CD8-positive, alpha-beta memory T cell (primary cell): ENCODE measurements at regions not wholly inside any gene's neighbourhood (a gene's known extent, or its start where the extent isn't known, plus 50 kb on each side); places are given as distances from the start of the nearest gene placed in this dataset.

ENCODE experiments used
- CTCF ChIA-PET: fragments of 350-600 bp; sonication (Branson Sonifier 250); formaldehyde crosslinking; loops from one replicate; lab custom pipeline; 2021; ENCODE audit warnings: antibody characterized with exemption; lab: Charles Lee
- POLR2A ChIA-PET: fragments of 350-600 bp; sonication (Branson Sonifier 250); formaldehyde crosslinking; loops from one replicate; lab custom pipeline; 2021; ENCODE audit warnings: antibody characterized with exemption; lab: Charles Lee
- DNase-seq, 5 donors: peaks; one replicate each; pipeline versions ENCODE4 v3.0.0 to v3.0.0-alpha.2; 2020 to 2022; ENCODE audit warnings: mixed read lengths in 1 of 5
- H3K27ac ChIP-seq: one replicate; pipeline ENCODE4 v1.7.0; 2013; ENCODE audit warnings: low read depth, mild to moderate bottlenecking, low read length, moderate library complexity
- H3K27me3 ChIP-seq: 2 replicates; pipeline ENCODE4 v1.7.0; 2013; ENCODE audit warnings: low read length, mild to moderate bottlenecking; ENCODE audit not compliant: insufficient read depth, poor library complexity, severe bottlenecking
- H3K36me3 ChIP-seq: 2 replicates; pipeline ENCODE4 v1.7.0; 2013; ENCODE audit warnings: mild to moderate bottlenecking, low read length, moderate library complexity; ENCODE audit not compliant: insufficient read depth
- H3K4me1 ChIP-seq: 2 replicates; pipeline ENCODE4 v1.7.0; 2013; ENCODE audit warnings: mild to moderate bottlenecking, low read length, moderate library complexity; ENCODE audit not compliant: insufficient read depth
- H3K4me3 ChIP-seq: 2 replicates; pipeline ENCODE4 v1.7.0; 2013; ENCODE audit warnings: mild to moderate bottlenecking, low read length
- H3K9me3 ChIP-seq: 2 replicates; pipeline ENCODE4 v1.7.0; 2013; ENCODE audit warnings: mild to moderate bottlenecking, low read length
- H3K27ac Mint-ChIP-seq, 8 donors: one replicate each; pipeline ENCODE4 v1.8.0; 2020 to 2021; ENCODE audit warnings: mixed read lengths in 8 of 8, mild to moderate bottlenecking in 6 of 8, inconsistent platforms in 3 of 8, moderate library complexity in 3 of 8
- H3K27me3 Mint-ChIP-seq, 2 donors: one replicate each; pipeline ENCODE4 v1.8.0; 2020 to 2021; ENCODE audit warnings: mixed read lengths in 2 of 2, mild to moderate bottlenecking in 1 of 2, moderate library complexity in 1 of 2
- H3K36me3 Mint-ChIP-seq, 3 donors: one replicate each; pipeline ENCODE4 v1.8.0; 2020 to 2021; ENCODE audit warnings: mixed read lengths in 3 of 3, inconsistent platforms in 1 of 3, mild to moderate bottlenecking in 1 of 3
- H3K4me1 Mint-ChIP-seq, 3 donors: one replicate each; pipeline ENCODE4 v1.8.0; 2020 to 2021; ENCODE audit warnings: mixed read lengths in 3 of 3, inconsistent platforms in 1 of 3, mild to moderate bottlenecking in 1 of 3
- H3K4me3 Mint-ChIP-seq, 7 donors: one replicate each; pipeline ENCODE4 v1.8.0; 2020 to 2021; ENCODE audit warnings: mixed read lengths in 7 of 7, mild to moderate bottlenecking in 6 of 7, moderate library complexity in 4 of 7, inconsistent platforms in 2 of 7
- H3K9me3 Mint-ChIP-seq, 5 donors: one replicate each; pipeline ENCODE4 v1.8.0; 2020 to 2022; ENCODE audit warnings: mixed read lengths in 5 of 5, mild to moderate bottlenecking in 3 of 5, moderate library complexity in 2 of 5, inconsistent platforms in 1 of 5

DNA sequence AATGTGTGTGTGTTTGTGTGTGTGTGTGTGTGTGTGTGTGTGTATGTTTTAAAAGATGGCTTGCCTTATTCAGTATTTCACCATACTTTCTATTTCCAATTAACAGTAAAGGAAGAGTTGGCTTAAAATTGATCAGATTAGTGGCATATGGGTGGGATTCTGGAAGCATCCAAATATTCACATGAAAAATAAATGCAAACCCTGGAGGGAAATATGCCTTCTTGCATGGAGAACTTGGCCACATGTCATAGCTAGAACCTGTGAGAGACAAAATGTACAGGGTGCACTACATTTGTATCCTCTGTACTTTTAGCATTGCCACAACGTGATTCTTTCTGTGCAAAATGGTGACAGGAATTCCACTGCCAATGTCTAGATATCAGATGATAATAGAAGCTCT is 589.6 kb downstream of the ZNF674 start:
- H3K4me1 ChIP-seq = no peaks in the 10 kb centered on the region
- Mint-ChIP-seq H3K27ac (no peak overlapping the region), H3K9me3 (peaks cover 0 to 4% (median 0%) of the 10 kb centered on the region in 5 donors), H3K27me3 (peaks cover 9 to 10% of the 10 kb centered on the region in 2 donors), H3K4me3 (no peak overlapping the region), H3K36me3 (no peaks in the 10 kb centered on the region), H3K4me1 (no peaks in the 10 kb centered on the region)
- H3K36me3 ChIP-seq = no peaks in the 10 kb centered on the region
- H3K4me3 ChIP-seq = no peak overlapping the region
- POLR2A ChIA-PET = no interaction called here
- H3K9me3 ChIP-seq = no peaks in the 10 kb centered on the region
- CTCF ChIA-PET = no interaction called here
- DNase-seq = no peak
- H3K27ac ChIP-seq = no peak overlapping the region
- H3K27me3 ChIP-seq = no peaks in the 10 kb centered on the region

- H3K27ac ChIP-seq = no peak overlapping the region
- no peaks in the 10 kb centered on the region for H3K27me3 ChIP-seq
- H3K9me3 ChIP-seq = no peaks in the 10 kb centered on the region
- peaks cover 7 to 10% of the 10 kb centered on the region in 2 donors for H3K27me3 Mint-ChIP-seq
- H3K4me1 ChIP-seq = no peaks in the 10 kb centered on the region
- no peaks in the 10 kb centered on the region for H3K36me3 Mint-ChIP-seq
- ChIA-PET CTCF (no interaction called here), POLR2A (no interaction called here)
- no peak overlapping the region for H3K4me3 Mint-ChIP-seq
- no peak for DNase-seq
- H3K27ac Mint-ChIP-seq = no peak overlapping the region
- H3K4me1 Mint-ChIP-seq = no peaks in the 10 kb centered on the region
- no peaks in the 10 kb centered on the region for H3K9me3 Mint-ChIP-seq
- no peak overlapping the region for H3K4me3 ChIP-seq
- H3K36me3 ChIP-seq = no peaks in the 10 kb centered on the region
Measured at GRCh38 chrX:45954026-45954425, 591.2 kb downstream of the ZNF674 start.

DNA sequence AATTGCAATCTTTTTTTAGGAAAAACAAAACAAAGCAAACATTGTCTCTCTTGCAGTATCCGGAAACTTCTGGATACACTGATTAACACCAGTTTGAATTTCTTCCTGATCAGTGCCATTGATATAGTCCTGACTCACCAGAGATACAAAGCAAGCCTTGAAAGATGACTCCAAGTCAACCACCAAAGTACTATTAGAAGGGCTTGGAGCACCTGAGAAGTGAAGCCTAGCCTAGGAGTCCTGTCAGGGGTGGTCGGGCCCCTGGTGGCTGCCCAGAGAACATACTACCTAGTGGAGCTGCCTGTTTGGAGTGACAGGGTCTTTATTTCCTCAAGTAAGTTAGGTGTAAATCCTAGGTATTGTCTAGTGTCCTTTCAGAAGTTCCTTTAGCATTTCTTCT is 593.2 kb downstream of the ZNF674 start:
- Histone ChIP-seq H3K4me1 (no peaks in the 10 kb centered on the region), H3K9me3 (no peaks in the 10 kb centered on the region), H3K36me3 (no peaks in the 10 kb centered on the region), H3K4me3 (no peak overlapping the region), H3K27me3 (no peaks in the 10 kb centered on the region), H3K27ac (no peak overlapping the region)
- no peaks in the 10 kb centered on the region for H3K36me3 Mint-ChIP-seq
- CTCF ChIA-PET = no interaction called here
- DNase-seq = no peak
- no peaks in the 10 kb centered on the region for H3K4me1 Mint-ChIP-seq
- no peak overlapping the region for H3K4me3 Mint-ChIP-seq
- no peak overlapping the region for H3K27ac Mint-ChIP-seq
- no peaks in the 10 kb centered on the region for H3K9me3 Mint-ChIP-seq
- POLR2A ChIA-PET = no interaction called here
- H3K27me3 Mint-ChIP-seq = peaks cover 2 to 5% of the 10 kb centered on the region in 2 donors

DNA sequence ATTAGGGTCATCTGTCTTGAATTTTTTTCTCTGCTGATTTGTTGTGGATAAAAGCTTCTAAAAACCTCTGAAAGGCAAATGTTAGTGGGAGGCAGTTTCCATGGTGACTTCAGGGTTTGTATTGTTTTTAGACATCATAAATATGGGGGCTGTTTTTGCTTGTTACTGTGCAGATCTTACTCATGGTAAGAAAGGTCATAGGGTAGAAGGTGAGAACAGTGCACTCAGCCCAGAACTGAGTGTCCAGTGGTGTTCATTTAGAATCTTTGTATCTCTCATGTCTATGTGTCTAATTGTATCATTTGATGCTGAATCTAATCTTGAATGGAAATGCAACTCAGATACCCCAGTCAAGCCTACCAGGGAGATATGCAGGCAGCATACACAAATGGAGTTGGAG is 609.8 kb downstream of the ZNF674 start:
- Histone ChIP-seq H3K27me3 (no peaks in the 10 kb centered on the region), H3K36me3 (no peaks in the 10 kb centered on the region), H3K4me3 (no peak overlapping the region), H3K4me1 (no peaks in the 10 kb centered on the region), H3K27ac (no peak overlapping the region), H3K9me3 (no peaks in the 10 kb centered on the region)
- H3K27me3 Mint-ChIP-seq = peaks cover 0 to 9% of the 10 kb centered on the region in 2 donors
- no peaks in the 10 kb centered on the region for H3K9me3 Mint-ChIP-seq
- H3K4me3 Mint-ChIP-seq = no peak overlapping the region
- H3K4me1 Mint-ChIP-seq = no peaks in the 10 kb centered on the region
- CTCF ChIA-PET = no interaction called here
- no peak overlapping the region for H3K27ac Mint-ChIP-seq
- POLR2A ChIA-PET = no interaction called here
- no peak for DNase-seq
- H3K36me3 Mint-ChIP-seq = no peaks in the 10 kb centered on the region

DNA sequence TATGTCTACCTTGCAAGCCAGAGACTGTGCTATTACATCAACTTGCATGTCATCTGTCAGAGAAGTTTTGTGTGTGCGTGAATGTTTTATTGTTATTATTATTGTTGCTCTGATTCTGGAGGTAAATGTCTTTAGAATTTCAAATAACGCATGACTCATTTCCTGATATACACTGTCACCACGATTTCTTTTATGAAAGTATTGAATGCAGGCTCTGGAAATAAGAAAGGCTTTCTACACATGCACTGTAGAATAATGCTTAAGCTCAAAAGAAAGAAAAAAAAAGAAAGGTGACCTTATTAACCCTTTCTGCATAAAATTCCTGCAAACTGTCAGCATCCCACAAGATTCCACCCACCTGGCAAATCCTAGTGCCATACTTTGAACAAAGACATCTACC is 632.9 kb downstream of the ZNF674 start:
- H3K27ac ChIP-seq = no peak overlapping the region
- no peaks in the 10 kb centered on the region for H3K4me1 ChIP-seq
- no peaks in the 10 kb centered on the region for H3K27me3 ChIP-seq
- Mint-ChIP-seq H3K27ac (no peak overlapping the region), H3K9me3 (no peaks in the 10 kb centered on the region), H3K4me3 (no peak overlapping the region), H3K4me1 (no peaks in the 10 kb centered on the region), H3K36me3 (no peaks in the 10 kb centered on the region), H3K27me3 (peaks cover 0 to 15% of the 10 kb centered on the region in 2 donors)
- ChIA-PET CTCF (no interaction called here), POLR2A (no interaction called here)
- no peak for DNase-seq
- H3K9me3 ChIP-seq = no peaks in the 10 kb centered on the region
- H3K36me3 ChIP-seq = no peaks in the 10 kb centered on the region
- H3K4me3 ChIP-seq = no peak overlapping the region

DNA sequence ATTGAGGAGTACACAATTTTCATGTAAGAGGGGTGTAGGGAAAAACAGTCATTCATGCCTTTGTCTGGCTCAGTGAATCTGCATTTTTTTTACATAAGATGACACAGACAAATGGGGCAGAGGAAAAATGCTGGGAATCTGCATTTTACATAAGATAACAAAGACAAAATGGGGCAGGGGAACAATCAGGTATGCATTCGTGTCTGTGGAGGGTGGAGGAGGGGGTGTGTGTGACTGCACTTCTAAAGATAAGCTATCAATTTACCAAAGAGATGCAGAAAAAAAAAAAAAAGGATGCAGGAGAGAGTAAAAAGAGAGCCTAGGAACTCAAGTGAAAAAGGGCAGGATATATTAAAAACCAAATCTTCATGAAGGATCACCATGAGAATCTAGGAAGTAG is 637.4 kb downstream of the ZNF674 start:
- DNase-seq = no peak
- H3K36me3 ChIP-seq = no peaks in the 10 kb centered on the region
- peak overlapping the region in 1 of 7 donors; percentile 41 for H3K4me3 Mint-ChIP-seq
- no peak overlapping the region for H3K27ac Mint-ChIP-seq
- H3K27me3 ChIP-seq = no peaks in the 10 kb centered on the region
- H3K36me3 Mint-ChIP-seq = no peaks in the 10 kb centered on the region
- H3K4me3 ChIP-seq = no peak overlapping the region
- H3K27me3 Mint-ChIP-seq = peaks cover 0 to 14% of the 10 kb centered on the region in 2 donors
- H3K4me1 ChIP-seq = no peaks in the 10 kb centered on the region
- H3K9me3 ChIP-seq = no peaks in the 10 kb centered on the region
- ChIA-PET CTCF (no interaction called here), POLR2A (no interaction called here)
- H3K4me1 Mint-ChIP-seq = peaks cover 0 to 6% (median 2%) of the 10 kb centered on the region in 3 donors
- H3K9me3 Mint-ChIP-seq = no peaks in the 10 kb centered on the region
- no peak overlapping the region for H3K27ac ChIP-seq

- H3K27ac Mint-ChIP-seq = no peak overlapping the region
Measured at GRCh38 chrX:45903781-45904201, 641.4 kb downstream of the ZNF674 start.

DNA sequence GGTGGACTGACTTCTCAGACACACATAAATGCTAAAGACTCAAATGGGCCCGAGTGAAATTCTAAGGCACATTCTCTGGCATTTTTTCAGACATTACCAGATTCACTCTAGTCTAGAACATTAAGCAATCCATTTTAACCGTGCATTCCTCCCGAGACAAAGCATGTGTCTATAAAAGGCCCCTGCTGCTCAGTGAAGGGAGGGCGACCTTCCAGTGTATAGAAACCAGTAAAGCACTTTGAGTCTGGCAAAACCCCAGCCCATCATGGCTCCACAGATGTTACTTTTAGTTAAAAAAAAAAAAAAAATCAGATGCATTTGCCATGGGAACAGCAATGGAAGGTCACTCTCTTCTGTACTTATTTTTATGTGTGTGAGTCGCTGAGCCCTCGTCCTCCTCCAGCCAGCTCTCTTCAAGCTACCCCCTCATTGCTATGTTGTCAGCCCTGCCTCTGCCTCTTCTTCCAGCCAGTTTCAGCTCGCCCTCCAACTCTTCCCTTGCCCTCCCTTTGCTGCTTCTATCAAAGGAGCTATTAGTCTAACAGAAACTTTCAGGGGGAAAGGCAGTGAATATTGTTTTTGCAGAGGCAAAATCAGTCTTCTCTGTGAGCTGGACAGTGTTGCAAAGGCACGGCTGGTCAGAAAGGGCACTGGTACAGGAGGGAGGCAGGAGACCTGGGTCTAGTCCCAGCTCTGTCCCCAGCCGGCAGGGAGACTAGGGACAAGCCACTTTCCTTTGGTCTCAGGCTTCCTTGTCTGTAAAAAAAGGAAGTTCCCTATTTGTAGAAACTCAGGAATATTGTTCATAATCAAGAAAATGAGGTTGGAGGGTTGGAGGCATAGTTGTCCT is 644.2 kb downstream of the ZNF674 start:
- ChIA-PET CTCF (no interaction called here), POLR2A (no interaction called here)
- Mint-ChIP-seq H3K27me3 (peaks cover 0 to 7% of the 10 kb centered on the region in 2 donors), H3K36me3 (no peaks in the 10 kb centered on the region), H3K27ac (no peak overlapping the region), H3K4me3 (no peak overlapping the region), H3K4me1 (peaks cover 0 to 6% (median 2%) of the 10 kb centered on the region in 3 donors), H3K9me3 (no peaks in the 10 kb centered on the region)
- H3K9me3 ChIP-seq = no peaks in the 10 kb centered on the region
- H3K4me3 ChIP-seq = no peak overlapping the region
- no peaks in the 10 kb centered on the region for H3K27me3 ChIP-seq
- no peaks in the 10 kb centered on the region for H3K36me3 ChIP-seq
- no peak overlapping the region for H3K27ac ChIP-seq
- no peak for DNase-seq
- no peaks in the 10 kb centered on the region for H3K4me1 ChIP-seq

More at GRCh38 chrX:45903781-45904201, 641.4 kb downstream of the ZNF674 start:
- no peak for DNase-seq
- Histone ChIP-seq H3K27me3 (no peaks in the 10 kb centered on the region), H3K27ac (no peak overlapping the region), H3K36me3 (no peaks in the 10 kb centered on the region), H3K4me3 (no peak overlapping the region), H3K4me1 (no peaks in the 10 kb centered on the region), H3K9me3 (no peaks in the 10 kb centered on the region)
- ChIA-PET CTCF (no interaction called here), POLR2A (no interaction called here)
- Mint-ChIP-seq H3K4me1 (peaks cover 0 to 6% (median 2%) of the 10 kb centered on the region in 3 donors), H3K9me3 (no peaks in the 10 kb centered on the region), H3K4me3 (no peak overlapping the region), H3K36me3 (no peaks in the 10 kb centered on the region), H3K27me3 (peaks cover 0 to 12% of the 10 kb centered on the region in 2 donors)
